PC-9 (cell line): ENCODE measurements at regions not wholly inside any gene's neighbourhood (a gene's known extent, or its start where the extent isn't known, plus 50 kb on each side); places are given as distances from the start of the nearest gene placed in this dataset.

Source experiments
- CTCF ChIP-seq: fragments of 200-600 bp; sonication (generic); conservative IDR thresholded peaks from 2 replicates; pipeline ENCODE4 v1.6.1; 2017; ENCODE audit warnings: mixed run types, antibody characterized with exemption, mild to moderate bottlenecking, moderate library complexity
- EZH2 ChIP-seq: fragments of 200-600 bp; sonication (generic); IDR thresholded peaks from 2 replicates; pipeline ENCODE4 v1.8.0; 2017; ENCODE audit warnings: antibody characterized with exemption, low read depth

GRCh38 chr2:12951657-12951973 is 234.9 kb downstream of the TRIB2 start:
- TF ChIP-seq EZH2 (no peak), CTCF (no peak)
